ENCODE measurements at regions not wholly inside any gene's neighbourhood (a gene's known extent, or its start where the extent isn't known, plus 50 kb on each side); places are given as distances from the start of the nearest gene placed in this dataset.

- no peak for DNase-seq (ENCODE audit: low spot score)
These were observed 350.8 kb downstream of the CDH2 start for GRCh38 chr18:27826101-27826500.

DNA sequence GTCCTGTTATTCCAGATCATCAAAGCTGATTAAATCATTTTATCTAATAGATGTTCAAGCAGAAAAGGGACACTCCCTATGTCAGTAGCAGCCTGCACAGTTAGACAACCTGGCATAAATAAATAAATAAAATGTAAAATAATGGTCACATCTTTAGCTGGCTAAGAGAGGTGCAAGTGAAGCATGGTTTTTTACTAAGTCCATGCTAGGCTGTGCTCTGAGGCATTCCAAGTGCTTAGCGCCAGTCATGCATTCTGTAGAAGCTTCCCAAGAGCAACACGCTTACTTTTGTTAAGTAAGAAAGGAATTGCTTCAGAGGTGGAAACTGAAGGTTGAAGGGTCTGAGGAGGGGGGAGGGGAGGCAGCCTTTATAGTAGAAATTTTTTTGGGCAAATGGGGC lies 351.2 kb downstream of the CDH2 start:
- no peak for DNase-seq (ENCODE audit: low spot score)

DNA sequence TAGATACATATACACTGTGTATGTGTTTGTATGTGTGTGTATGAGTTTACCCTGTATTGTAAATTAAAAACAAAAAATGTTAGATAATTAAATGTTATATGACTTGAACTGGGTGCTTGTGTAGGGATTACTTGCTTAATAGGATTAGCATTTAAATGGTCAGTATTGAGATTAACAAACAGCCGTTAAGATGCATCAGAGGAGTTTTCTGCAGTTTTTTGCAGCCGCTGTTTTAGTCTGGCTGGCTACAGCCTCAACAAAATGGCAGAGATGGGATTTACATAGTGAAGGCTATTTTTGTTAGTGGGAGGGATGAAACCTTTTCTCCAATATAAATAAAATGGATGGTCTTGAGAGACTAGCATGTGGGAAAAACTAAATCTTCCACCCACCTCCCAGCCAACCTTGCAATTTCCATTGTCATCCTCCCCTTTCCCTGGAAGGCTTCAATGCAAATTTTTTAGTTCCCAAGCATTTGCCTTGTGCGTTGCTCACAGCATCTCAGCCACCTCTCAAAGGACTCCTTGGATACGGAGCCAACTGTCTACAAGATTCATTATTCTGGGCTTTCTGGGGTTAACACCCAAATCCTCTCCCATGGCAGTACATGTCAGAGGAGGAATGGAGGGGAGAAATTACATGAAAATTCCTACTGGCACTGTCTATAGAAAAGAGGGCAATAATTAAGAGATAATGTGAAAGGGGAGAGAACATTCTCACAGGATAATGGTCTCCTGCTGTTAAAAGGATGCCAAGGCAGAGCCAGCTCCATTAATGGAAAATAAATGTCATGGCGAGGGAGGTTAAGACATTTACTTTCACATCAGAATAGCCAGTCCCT lies 351.9 kb downstream of the CDH2 start:
- no peak for DNase-seq (ENCODE audit: low spot score)

DNA sequence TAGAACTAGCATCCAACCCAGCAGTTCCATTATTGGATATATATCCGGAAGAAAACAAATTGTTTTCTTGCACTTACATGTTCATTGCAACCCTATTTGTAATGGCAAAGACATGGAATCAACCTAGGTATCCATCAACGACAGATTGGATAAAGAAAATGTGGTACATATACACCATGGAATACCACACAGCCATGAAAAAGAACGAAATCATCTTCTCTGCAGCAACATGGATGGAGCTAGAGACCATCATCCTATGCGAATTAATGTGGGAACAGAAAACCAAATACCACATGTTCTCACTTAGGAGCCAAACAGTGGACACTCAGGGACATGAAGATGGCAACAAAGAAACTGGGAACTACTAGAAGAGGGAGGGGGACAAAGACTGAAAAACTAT lies 352.7 kb downstream of the CDH2 start:
- no peak for DNase-seq (ENCODE audit: low spot score)

DNA sequence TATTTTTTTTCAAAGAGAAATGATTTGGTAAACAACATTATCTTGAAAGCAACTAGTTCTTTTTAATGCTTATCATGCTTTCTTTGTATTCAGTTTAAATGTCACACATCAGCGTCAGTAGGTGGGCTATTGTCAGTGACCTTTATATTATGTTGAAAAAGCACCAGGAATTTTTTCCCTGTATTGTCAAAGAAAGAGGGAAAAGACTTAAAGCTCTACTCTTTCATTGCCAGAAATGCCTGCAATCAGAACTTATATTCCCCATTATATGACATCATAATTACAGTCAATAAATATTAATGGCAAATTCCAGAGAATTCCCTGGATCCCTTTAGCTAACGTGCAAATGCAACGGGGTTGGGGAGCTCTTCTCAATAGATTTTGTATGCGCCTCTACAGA lies 353.9 kb downstream of the CDH2 start:
- DNase-seq (ENCODE audit: low spot score), result no peak

DNA sequence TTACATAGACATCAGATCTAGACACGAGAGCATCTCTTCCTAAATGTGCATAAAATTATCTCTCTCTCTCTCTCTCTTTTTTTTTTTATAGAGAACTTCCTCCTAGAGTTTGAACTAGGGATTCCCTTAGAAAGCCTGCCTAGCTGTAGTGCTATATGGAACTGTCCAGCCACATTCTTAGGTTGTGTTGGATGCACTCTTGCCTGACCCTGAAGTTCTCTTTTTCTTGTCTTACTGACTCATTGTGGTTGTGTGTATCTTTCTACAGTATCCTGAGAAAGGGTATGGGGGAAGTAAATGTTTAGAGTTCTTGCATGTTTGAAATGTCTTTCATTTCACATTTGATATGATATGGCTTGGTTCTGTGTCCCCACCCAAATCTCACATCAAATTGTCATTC lies 368.2 kb downstream of the CDH2 start:
- DNase-seq (ENCODE audit: low spot score), result no peak

- no peak for DNase-seq (ENCODE audit: low spot score)
These were observed 373.0 kb downstream of the CDH2 start for GRCh38 chr18:27803957-27804356.

- no peak for DNase-seq (ENCODE audit: low spot score)
These were observed 379.4 kb downstream of the CDH2 start for GRCh38 chr18:27797484-27797883.

GRCh38 chr18:27794181-27794926 lies 382.6 kb downstream of the CDH2 start:
- no peak for DNase-seq (ENCODE audit: low spot score)

GRCh38 chr18:27793013-27793785 lies 383.7 kb downstream of the CDH2 start:
- DNase-seq (ENCODE audit: low spot score), result no peak

- DNase-seq (ENCODE audit: low spot score), result no peak
These were observed 387.5 kb downstream of the CDH2 start for GRCh38 chr18:27789406-27789805.

- DNase-seq (ENCODE audit: low spot score), result no peak
These were observed 389.4 kb downstream of the CDH2 start for GRCh38 chr18:27787547-27787946.

DNA sequence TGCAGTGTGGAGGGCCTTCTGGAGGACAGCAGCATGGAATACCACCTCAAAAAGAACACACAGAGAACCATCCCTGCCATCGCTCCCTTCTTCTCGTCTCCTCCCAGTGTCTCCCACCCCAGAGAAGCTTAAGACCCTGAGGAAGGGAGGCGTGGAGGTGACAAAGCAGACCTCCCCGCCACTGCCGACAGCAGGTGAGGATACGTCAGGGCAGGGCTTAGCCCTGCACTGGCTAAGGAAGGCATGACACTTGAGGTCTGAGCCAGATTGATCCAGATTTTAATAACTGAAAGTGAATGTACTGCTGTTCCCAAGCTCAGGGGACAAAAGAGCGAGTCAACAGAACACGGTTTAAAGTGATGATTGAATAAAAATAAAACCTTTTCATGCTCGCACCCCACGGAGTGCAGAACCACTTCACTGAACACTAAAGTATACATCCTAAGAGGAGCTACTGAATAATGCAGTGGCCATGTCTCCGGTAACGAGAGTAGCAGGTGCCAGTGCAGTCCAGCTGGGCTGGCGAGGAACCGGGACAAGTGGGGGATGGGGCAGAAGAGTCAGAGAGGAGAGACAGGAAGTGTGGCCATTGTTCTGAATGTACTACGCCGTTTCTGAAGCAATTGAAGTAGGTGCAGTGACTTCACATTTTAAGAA lies 391.0 kb downstream of the CDH2 start:
- DNase-seq (ENCODE audit: low spot score), result no peak

GRCh38 chr18:27780061-27780745 lies 396.7 kb downstream of the CDH2 start:
- no peak for DNase-seq (ENCODE audit: low spot score)

- DNase-seq (ENCODE audit: low spot score), result no peak
These were observed 398.0 kb downstream of the CDH2 start for GRCh38 chr18:27778925-27779324.

DNA sequence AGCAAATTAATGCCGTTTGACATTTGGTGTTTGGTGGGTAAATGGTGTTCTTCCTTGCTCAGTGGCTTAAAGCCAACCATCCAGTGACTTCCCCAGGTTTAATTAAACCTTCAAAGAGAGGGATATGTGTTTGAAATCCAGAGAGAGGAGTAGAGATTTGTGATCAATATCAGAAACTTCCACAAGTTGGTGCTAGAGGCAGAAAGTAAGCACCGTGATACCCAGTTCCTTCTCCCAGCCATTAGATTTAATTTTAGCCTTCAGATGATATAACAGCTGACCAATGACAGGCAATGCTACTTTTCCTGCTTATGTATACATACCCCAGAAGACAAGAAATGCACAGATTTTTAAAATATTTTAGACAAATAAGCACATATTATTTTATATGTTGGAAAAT lies 398.5 kb downstream of the CDH2 start:
- DNase-seq (ENCODE audit: low spot score), result no peak

GRCh38 chr18:27772081-27772480 lies 404.8 kb downstream of the CDH2 start:
- no peak for DNase-seq (ENCODE audit: low spot score)

DNA sequence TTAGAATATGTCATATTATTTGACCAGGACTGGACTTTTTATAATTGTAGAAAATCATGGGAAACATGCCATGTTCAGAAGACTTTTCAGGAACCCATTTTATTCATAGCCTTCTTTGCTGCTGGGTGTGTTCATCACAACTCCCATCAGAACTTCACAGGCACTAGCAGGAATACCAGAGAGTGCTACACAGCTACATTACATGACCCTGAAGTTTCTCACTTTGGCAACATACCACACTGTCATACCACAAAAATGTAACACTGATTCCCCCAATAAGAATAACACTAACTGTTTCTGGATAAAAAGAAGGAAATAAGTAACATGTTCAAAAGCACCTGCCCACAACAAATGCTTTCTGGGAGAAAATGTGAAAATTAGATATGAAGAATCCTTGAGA lies 405.4 kb downstream of the CDH2 start:
- no peak for DNase-seq (ENCODE audit: low spot score)

GRCh38 chr18:27769152-27769551 lies 407.8 kb downstream of the CDH2 start:
- no peak for DNase-seq (ENCODE audit: low spot score)

DNA sequence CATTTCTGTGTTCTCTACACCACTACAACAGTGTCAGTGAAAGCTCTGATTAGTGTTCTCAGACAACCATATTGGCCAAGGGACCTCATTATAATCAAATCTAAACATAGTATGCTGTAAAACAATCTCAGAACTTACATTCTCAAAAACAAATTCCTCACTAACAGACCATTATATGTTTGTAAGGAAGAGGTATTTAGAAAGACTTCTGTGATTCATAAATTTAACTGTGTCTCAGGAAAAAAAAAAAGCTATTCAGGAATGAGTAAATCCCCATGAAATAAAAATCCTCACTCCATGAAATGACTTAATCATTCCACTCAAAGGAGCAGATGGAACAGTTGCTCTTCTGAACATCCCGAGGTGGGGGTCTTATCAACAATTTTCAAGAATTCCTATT lies 413.0 kb downstream of the CDH2 start:
- DNase-seq (ENCODE audit: low spot score), result no peak

- DNase-seq (ENCODE audit: low spot score), result no peak
These were observed 413.6 kb downstream of the CDH2 start for GRCh38 chr18:27763341-27763740.

DNA sequence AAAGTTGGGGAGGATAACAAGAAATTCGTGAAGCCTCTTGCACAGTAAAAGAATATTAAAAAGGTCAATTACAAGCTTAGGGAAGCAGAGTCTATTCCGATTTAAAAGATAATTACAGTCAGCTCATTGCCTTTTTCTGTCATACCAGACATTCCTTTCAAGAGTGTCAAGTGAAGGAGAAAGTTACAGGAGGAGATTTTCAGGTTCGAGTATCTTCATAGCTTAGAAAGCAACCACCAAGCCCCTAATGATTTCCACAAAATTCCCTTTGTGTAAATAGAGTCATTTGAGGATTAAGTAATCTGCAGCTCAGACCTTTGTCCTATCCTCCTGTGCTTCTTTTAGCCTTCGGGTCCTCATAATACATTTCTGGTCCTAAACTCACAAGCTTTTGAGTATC lies 414.9 kb downstream of the CDH2 start:
- no peak for DNase-seq (ENCODE audit: low spot score)
